HS-5 (cell line): ENCODE measurements at regions not wholly inside any gene's neighbourhood (a gene's known extent, or its start where the extent isn't known, plus 50 kb on each side); places are given as distances from the start of the nearest gene placed in this dataset.

Experiments
- DNase-seq: peaks from one replicate; pipeline ENCODE4 v3.0.0-alpha.2; 2012; ENCODE audit warnings: low read depth

DNA sequence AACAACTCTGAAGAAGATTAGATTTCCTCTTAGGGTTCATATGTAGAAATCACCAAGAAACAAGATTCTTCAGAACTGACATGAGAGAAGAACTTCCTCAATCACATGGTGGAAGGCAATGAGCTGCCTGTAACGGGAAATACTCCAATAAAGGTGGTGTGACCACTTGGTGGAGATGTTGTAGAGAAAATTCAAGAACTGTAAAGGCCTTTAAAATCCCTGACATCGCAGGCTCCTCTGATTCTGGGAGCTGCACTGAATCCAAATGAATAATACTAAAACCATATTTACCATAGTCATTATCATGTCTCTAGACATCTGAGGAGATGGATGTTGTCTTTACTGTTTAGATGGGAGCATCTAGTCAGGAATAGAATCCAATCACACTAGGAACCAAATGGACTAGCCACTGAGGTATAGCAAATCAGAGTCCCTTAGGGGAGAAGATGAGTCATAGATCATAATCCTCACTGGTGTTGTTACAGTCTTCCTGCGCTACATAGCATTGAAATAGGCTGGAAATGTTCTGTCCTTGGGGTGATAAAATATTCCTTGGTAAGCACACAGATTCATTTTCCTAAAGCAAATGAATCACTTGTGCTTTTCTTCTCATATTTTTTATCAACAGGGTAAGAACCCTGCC lies 321.6 kb upstream of the TENM4 start:
- DNase-seq, result no peak

DNA sequence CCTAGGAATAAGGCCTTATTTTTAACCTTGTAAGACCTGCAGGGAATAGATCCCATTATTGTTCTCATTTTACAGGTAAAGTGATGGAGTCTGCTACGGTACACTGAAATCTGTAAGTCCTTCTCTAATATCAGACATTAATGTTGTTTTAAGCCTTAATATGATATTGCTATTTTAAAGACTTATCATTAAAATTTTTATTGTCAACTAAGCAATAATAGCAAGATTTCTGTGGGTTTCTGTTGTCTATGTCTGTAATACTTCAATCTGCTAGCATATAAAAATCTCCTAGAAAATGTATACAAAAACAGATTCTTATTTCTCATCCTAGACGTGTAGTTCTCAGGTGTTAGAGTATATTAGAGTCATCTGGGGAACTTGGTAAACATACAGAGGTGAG lies 317.5 kb upstream of the TENM4 start:
- DNase-seq, result no peak

DNA sequence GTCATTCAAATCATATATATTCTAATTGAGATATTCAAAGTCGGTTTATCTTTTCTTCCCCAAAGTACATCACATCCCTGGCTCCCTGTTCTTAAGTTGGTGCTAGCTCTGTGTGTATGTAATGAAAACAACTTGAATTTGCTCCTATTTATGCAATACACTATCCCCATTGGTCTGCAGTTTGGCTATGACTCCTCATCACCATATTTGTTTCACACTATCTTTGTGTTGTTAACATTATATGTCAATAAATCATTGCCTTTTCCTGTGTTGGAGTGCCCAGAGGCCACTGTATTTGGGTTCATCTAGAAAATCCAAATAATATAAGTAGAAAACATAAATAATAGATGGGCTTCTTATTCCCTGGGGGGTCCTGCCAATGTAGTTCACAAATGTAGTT lies 306.6 kb upstream of the TENM4 start:
- DNase-seq, result no peak

DNA sequence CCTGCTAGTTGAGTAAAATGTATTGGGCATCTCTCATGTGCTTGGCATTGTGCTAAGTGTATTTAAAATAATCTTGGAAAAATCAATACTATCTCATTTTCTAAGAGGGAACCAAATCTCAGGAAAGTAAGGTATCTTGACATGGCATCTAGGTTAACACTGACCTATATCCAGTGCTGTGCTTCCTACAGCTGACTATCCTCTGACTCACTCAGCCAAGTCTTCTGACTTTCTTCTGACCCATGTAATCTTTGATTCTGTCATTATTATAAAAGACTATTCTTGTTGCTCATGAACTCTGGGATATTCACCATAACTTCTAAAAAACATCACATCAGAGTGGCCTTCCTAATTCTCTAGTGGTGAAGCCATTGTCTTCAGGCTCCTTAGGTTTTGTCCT lies 304.1 kb upstream of the TENM4 start:
- DNase-seq, result no peak

DNA sequence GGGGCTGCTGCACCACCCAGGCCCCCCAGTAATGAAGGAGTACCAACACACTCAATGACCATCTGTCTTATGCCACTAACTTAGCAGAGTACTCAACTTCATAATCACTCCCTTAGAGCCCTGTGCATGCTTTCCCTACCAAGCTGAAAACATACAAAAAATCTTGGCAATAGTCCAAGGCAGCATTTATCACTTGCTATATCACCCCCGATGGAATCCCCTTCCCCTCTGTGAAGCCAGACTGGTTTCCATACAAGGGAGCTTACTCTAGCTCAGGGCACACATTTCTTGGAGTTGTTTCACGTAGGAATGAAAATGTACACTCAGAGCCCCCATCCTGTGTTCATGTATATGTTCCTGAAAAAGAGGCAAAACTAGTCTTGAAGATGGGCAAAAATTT lies 301.3 kb upstream of the TENM4 start:
- no peak for DNase-seq

DNA sequence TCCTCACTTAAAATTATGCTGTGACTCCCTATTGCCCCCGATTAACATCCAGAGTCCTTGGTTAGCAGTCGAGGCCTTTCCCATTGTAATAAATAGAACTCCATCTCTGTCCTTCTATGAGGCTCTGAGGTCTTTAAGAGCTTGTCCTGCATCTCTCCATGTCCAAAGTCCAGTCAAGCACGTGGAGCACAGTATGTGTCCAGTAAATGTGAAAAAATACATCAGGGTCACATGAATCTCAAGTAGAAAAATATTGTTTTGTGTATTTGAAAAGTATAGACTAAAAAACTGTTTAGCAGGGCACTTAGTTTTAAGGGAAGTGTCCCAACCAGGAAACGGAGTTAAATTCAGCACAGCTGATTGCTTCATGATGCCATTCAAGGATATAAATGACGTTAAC lies 298.8 kb upstream of the TENM4 start:
- DNase-seq, result no peak

DNA sequence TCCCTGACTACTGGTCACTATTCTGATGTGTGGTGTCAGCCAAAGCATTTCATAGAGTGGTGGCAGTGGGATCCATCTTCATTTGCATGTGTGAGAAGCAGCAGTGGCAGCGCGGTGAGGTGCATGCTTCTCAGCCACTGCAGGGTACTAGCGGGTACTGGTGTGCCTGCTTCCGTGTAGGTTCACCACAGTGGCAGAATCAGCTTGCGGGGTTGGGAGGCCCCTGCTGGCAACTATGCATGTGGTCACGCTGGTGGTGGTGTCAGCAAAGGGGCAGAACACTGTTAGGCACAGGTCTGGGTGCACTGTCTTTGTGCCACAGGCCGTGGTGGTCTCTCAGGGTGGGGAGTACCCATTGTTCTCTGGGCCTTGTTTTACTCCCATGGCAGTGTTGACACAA lies 286.4 kb upstream of the TENM4 start:
- no peak for DNase-seq

DNA sequence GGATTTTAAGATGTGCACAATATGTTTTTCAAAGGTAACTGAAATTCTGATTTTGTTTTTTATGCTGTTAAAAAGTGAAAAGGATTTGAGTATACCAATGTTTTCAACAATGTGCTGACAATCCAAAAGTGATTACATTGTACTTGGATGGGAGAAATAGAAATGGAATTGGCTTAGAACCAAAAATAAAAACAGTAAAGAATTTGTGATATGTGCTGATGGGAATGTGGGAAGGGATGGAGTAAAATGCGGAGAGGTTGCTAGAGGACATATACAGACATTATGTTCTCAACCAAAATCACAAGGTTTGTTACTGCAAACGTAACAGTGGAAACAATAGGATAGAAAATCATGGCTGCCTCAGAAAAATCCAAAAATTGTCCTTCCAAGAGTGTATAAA lies 279.3 kb upstream of the TENM4 start:
- no peak for DNase-seq

DNA sequence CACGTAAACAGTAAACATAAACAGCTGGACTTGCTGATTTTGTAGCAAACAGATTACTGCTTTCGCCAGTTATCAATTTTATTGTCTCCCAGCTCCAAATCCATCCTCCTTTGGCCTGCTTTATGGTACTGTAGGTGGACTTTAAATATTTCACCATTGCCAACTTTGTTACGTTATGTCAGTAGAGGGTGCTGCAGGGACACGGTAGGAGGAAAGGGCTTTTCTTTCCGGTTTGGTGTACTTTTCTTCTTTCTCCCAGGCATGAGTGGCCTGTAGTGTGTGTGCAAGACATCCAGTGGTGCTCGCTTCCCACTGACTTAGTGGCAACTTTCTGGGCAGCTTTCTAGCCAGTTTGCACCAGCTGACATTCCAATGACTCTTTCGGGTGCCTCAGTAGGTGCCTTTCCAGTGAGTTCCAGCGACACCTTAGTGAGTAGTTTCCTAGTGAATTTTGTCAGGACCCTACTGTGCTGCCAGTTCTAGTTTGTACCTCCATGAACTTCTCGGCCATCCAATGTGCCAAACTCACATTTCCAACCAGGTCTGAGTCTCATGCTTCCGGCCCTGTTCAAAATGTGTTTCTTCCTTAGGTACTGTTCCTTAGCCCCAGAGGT lies 267.6 kb upstream of the TENM4 start:
- DNase-seq, result peak; percentile 16

DNA sequence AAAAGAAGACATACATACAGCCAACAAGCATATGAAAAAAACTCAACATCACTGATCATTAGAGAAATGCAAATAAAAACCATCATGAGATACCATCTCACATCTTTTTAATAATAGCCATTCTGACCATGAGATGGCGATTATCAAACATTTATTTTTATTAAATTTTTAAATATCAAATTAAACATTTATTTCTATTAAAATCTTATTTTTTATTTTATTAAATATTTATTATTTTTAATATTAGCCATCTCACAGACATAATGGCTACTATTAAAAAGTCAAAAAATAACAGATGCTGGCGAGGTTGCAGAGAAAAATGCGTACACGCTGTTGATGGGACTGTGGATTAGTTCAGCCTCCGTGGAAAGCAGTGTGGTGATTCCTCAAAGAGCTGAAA lies 264.8 kb upstream of the TENM4 start:
- no peak for DNase-seq

DNA sequence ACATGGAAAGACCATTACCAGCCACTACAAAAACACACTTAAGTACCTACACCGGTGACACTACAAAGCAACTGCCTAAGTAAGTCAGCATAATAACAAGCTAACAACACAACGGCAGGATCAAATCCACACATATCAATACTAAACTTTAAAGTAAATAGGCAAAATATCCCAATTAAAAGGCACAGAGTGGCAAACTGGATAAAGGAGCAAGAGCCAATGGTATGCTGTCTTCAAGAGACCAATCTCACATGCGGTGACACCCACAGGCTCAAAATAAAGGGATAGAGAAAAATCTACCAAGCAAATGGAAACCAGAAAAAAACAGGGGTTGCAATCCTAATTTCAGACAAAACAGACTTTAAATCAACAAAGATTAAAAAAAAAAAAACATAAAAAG lies 261.5 kb upstream of the TENM4 start:
- no peak for DNase-seq

DNA sequence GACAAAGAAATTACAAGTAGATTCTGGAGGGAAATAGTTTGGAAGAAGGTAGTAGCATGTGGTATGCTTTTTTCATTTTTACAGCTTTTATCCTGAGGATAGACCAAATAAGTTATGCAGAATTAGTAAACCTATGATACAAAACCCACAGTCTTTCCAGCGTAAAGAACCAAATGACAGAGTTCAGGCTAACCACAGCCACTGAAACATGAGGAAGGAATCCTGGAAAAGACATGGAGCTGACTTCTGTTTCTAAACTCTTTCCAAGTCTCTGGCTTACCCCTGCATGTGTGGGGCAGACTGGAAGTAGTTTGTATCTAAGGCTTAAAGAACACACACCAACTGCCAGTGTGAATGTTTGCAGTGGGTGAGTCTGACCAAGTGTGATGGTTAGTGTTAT lies 258.4 kb upstream of the TENM4 start:
- DNase-seq, result no peak

DNA sequence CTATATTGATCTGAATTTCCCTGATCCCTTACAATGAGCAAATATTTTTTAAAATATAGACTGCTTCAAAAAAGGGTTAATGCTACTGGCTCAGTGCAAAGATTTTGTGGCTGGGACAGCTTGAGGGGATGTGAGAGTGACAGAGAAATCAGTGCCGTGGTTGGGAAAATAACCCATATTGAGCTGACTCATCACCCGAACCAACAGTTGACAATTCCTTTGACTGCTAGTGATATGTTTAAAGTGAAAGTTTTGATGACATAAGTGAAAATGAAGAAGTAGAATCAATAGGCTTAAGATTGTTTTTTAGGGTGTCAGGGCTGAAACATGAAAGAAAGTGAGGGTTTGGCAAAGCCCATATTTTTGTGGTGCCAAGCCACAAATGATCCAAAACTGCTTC lies 257.1 kb upstream of the TENM4 start:
- no peak for DNase-seq

DNA sequence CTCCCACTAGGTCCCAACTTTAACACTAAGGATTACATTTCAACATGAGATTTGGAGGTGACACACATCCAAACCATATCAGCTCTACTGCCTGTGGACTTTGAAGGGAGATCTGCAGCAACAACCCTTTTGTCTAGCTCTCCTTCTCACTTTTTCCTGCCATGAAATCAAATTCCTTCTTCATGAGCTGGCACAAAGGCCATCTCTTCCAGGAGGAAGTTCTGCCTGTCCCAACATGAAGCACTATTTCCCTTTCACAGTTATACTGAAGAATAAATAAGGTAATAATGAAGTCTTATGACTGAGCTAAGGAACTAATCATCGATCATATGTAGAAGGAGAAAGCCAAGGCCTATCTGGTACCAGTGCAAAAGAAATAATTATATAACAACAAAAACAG lies 253.5 kb upstream of the TENM4 start:
- DNase-seq, result no peak

DNA sequence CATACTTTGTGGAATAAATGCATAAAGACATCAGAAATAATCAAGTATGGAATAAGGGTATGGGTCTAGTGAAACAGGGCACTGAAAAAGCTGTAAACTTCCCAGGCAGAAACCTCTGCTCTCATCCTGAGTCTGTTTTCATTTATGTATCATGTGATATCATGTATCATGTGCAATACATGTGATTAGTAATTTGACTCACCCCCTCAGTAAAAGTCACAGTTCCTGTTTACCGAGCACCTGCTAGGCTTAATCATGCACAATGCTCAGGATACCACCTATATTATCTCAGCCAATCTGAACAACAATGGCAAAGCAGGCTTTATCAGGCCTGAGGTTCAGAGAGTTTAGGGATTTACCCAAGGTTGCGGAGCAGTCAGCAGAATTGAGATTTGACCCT lies 250.6 kb upstream of the TENM4 start:
- no peak for DNase-seq

DNA sequence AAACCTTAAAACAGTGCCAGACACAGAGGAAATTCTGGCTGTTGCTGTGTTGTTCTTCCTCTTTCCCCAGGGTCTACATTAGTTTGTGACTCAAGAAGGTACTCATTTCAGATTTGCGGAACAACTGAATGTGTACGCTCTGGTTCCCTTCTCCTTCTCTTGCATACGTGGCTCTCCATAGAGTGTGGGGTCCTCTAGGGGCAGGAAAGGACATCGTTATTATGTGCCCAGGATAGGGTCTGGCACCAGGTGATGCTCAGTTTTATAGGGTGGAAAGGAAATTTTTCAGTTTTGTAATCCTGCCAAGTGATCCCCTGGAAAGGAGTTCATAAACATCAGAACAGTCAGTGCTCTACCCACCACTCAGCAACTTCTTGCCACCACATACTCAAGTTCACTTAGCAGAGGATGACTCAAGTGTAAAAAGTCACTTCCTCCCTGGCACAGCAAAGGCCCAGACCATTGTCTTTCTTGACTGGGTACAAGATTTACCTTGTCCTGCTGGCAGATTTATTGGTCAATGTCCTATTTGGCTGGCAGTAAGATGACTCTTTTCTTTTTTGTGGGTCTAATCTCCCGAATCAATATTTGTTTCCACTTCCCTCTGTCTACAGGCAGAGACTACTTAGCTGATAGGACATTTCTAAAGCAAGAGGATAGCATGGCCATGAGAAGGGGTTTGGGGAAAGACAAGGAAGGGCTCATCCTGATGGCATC lies 246.0 kb upstream of the TENM4 start:
- no peak for DNase-seq

DNA sequence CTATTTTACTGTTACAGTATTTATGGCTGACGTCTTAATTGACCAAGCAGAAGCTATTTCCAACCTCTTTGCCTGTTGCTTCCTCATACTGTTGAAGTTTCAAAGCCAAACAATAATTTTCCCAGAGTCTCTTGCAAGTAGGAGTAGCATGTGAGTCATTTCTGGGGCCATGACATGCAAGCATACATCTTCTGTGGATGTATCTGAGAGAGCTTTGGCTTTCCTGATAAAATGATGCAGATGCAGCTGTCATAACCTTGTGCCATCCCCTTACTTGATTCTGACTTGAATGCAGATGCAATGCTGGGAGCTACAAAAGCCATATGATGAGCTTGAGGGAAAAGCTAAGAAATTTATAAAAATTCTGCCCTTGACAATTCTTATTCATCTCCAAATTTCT lies 243.1 kb upstream of the TENM4 start:
- no peak for DNase-seq

DNA sequence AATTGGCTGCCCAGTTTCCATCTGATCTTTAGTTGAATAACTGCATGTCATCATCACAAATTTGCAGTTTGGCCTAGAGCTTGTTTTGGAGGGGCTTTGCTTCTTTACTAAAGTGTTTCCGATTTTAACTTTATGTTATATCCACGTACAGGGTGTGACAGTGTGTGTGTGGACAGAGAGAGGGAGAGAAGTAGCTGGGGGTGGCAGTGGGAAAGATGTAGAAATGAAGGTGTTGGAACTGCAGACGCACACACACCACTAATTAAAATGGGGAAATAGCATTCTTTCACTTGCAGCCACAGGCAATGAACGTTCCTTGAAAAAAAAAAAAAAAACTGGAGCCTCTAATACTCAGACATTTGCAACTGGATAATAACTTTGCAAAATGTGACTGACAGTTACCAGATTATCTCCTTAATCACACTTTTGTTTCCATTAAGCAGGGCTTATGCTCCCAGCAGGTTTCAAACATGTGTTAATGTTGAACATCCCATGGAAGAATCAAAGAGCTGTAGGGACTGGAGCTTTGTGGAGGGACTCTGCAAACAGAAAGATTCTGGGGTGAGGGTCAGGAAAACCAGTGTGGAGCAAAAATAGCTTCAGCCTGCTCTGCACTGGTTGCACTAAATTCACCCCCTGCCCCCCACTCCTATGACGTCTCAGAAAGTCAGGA lies 238.1 kb upstream of the TENM4 start:
- no peak for DNase-seq

DNA sequence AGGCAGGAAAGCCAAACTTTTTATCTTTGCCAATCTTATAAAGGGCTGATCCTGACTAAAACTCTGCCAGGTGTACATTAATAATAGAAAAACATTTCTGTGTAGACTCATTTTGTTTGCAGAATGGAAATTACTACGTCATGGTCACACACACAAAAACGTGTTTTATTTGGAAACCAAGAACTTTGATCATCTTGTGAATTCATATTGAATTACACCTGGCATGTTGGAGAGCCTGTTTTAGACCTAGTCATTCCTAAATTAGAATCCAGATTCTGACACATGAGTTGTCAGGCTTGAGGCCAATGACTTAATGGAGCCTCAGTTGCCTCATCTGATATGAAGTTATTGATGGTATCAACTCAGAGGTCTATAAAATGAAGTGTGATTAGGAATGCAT lies 235.6 kb upstream of the TENM4 start:
- DNase-seq, result no peak

DNA sequence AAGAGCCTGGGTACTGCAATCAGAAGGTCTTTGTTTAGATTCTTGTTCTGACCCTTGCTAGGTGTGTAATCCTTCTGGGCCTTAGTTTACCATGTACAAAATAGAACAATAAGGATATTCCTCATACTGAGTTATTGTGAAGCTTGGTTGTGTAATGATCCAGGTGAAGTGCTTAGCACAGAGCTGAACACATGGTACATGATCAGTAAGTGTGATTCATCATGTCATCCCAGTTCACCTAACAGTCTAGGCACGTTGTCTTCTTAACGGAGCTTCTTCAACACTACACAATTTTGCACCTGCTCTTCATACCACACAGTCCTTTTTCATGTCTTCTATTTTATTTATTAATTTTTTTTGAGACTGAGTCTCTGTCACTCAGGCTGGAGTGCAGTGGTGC lies 234.3 kb upstream of the TENM4 start:
- DNase-seq, result no peak

DNA sequence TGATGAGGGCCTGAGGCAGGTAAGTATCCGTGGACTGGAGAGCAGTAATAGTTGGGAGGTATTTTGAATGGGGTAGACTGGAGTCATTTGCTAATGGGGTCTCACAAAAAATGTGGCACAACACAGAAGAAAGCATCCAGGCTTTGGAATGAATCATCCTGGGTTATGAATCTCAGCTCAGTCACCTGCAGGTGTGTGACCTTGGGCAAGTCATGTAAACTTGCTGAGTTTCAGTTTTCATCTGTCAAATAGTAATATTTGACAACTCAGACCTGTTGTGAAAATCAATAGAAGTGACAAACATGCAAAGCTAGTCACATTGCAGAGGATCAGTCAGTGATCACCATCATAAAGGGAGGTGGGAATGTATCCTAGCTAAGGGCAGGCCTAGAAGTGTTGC lies 232.0 kb upstream of the TENM4 start:
- no peak for DNase-seq

DNA sequence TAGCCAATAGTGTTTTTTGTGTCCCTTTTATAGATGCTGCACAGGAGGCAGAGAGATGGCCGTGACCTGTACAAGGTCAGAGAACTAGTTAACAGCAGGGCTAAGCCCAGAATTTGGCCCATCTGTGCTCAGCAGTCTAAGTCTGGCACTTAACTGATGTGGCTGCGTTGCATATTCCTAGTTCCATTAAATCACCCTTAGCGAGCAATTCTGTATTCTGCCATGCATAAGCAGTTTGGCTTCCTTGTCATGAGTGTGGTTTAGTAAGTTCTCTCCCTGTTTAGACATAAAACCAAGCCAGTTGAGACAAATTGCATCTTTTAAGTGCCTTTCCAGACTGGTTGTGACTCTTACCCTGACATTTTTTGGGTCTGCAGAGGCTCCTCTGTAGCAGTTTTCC lies 230.6 kb upstream of the TENM4 start:
- DNase-seq, result no peak

DNA sequence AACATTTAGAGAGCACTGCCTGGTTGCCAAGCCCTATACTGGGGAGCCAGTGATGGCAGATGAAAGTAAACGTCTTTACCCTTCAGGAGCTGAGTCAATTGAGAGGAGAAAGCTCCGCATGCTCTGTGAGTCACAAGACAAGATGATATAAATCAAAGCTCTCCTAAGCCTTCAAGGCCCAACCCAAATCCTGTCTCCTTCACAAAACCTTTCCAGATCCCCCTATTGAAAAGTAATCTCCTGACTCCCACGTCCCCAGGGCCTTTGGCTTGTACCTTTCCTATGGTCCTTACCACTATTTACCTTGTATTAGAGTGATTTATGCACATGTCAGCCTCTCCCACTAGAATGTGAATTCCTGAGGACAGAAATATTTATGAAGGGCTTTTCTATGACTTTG lies 230.1 kb upstream of the TENM4 start:
- no peak for DNase-seq
